ENCODE measurements at regions not wholly inside any gene's neighbourhood (a gene's known extent, or its start where the extent isn't known, plus 50 kb on each side); places are given as distances from the start of the nearest gene placed in this dataset.

DNA sequence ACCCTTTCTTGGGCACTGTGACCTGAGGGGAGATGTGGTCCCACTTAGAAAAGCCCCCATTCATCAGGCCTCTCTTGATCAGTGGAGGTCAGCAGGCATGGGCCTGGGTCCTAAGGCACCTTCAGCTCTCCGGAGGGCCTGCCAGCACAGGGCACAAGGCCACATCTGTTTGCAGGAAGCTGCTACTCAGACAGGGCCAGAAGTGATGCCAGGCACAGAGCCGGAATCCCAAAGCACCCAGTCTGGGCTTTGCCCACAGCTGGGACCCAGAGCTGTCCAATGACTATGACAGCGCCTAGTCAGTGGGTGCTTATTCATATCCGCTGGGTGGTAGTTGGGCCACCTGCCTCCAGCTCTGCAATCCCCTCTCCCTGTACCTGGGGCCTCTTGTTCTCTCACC is 63.2 kb upstream of the ELN start:
- DNase-seq (ENCODE audit: extremely low spot score) = no peak
- H3K36me3 ChIP-seq = no peaks in the 10 kb centered on the region
- peaks cover 0 to 15% (median 13%) of the 10 kb centered on the region in 4 donors for H3K4me1 ChIP-seq
- no peak overlapping the region for H3K27ac ChIP-seq (replicated peaks in 1 of 4)
- 100% methylated on average over 3 of the region's 4 CpGs for WGBS
- intact Hi-C loops (cut with DNase I) = no loop called here
- H3K4me3 ChIP-seq = no peak overlapping the region
- peaks cover 0 to 24% (median 20%) of the 10 kb centered on the region in 4 donors for H3K9me3 ChIP-seq
- no peak for TF ChIP-seq POLR2A (IDR thresholded peaks at IDR 0.05; ENCODE audit: low read depth)
- no peak for TF ChIP-seq POLR2AphosphoS5 (IDR thresholded peaks at IDR 0.05)
- TF ChIP-seq, protein P1, sequence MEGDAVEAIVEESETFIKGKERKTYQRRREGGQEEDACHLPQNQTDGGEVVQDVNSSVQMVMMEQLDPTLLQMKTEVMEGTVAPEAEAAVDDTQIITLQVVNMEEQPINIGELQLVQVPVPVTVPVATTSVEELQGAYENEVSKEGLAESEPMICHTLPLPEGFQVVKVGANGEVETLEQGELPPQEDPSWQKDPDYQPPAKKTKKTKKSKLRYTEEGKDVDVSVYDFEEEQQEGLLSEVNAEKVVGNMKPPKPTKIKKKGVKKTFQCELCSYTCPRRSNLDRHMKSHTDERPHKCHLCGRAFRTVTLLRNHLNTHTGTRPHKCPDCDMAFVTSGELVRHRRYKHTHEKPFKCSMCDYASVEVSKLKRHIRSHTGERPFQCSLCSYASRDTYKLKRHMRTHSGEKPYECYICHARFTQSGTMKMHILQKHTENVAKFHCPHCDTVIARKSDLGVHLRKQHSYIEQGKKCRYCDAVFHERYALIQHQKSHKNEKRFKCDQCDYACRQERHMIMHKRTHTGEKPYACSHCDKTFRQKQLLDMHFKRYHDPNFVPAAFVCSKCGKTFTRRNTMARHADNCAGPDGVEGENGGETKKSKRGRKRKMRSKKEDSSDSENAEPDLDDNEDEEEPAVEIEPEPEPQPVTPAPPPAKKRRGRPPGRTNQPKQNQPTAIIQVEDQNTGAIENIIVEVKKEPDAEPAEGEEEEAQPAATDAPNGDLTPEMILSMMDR (IDR thresholded peaks at IDR 0.05) = no peak
- TF ChIP-seq EP300 (IDR thresholded peaks at IDR 0.05) = no peak
- no peaks in the 10 kb centered on the region for H3K27me3 ChIP-seq

DNA sequence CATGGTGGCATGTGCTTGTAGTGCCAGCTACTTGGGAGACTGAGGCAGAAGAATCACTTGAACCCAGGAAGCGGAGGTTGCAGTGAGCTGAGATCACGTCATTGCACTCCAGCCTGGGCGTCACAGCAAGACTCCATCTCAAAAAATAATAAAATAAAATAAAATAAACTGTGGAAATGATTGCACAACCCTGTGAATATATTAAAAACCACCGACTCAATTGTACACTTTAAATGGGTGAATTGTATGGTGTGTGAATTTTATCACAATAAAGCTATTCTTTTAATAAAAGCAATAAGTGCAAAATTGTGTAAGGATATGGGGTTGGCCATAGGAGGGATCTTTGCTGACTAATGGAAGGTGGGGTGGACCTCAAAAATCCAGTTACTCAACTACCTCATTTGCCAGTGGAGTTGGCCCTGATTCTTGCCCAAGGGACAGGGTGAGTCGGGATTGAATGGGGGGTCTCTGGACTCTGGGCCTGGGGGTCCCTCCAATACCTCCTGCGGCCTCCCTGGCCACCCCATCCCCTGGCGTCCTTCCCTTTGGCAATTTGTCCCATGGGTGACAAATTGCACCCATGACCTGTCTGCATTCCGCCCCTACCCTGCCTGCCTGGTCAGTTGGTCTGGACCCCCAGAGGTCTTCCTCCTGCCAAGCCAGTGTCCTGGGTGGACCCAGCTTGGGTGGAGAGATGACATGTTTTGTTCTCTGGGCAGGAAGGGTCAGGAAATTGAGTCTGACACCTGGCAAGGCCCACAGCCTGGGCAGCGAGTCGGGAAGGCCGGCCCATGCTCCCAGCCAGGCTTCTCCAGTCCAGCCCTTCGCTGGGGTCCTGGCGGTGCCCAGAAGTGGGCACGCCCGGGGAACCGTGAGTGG is 61.7 kb upstream of the ELN start:
- DNase-seq (ENCODE audit: extremely low spot score) = no peak

DNA sequence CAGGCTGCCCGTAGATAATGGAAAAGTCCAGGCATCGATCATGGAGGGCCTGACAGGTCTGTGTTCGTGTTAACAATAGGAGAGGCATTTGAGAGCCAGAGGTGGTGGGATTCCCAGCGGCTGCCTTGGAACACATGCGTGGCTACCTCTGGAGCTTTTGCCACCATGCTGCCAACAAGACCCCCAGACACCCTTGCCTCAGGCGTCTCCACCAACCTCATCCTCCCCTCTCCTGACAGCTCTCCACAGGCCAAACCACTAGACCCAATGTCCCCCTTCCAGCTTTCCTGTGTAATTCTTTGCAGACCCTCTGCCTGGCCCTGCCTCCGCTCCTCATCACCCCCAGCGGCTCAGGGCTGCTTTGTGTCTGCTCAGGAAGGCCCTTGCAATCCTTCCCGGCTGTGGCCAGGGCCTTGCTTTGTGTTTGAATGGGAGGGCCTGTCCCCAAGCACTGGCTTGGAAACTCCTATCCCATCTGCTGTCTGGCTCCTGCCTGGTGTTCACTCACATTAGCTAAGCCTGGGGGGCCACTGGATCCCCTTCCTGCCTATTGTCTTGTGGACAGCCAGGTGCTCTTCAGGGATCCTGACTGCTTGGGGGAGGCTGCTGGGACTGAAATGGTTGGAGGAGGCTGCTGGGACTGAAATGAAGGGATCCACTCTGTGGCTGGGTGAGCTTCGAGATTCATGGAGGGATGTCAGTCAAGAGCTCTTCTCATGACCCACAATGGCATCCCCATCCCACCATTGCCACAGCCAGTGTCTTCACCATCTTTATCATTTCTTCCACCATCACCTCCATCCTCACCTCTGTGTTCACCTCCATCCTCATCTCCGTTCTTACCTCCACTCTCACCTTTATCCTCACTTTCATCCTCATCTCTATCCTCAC is 60.8 kb upstream of the ELN start:
- WGBS = 89% methylated on average over 11 of the region's 11 CpGs
- Histone ChIP-seq H3K36me3 (no peaks in the 10 kb centered on the region), H3K4me1 (peaks cover 0 to 15% (median 14%) of the 10 kb centered on the region in 4 donors), H3K4me3 (no peak overlapping the region), H3K9me3 (peaks cover 0 to 24% (median 20%) of the 10 kb centered on the region in 4 donors), H3K27me3 (no peaks in the 10 kb centered on the region), H3K27ac (replicated peaks in 1 of 4) (no peak overlapping the region)
- DNase-seq (ENCODE audit: extremely low spot score) = no peak
- no peak for TF ChIP-seq POLR2AphosphoS5 (IDR thresholded peaks at IDR 0.05)
- no peak for TF ChIP-seq POLR2A (IDR thresholded peaks at IDR 0.05; ENCODE audit: low read depth)
- TF ChIP-seq, protein P1 (IDR thresholded peaks at IDR 0.05) = no peak
- no peak for TF ChIP-seq EP300 (IDR thresholded peaks at IDR 0.05)
- intact Hi-C loops (cut with DNase I) = no loop called here

More for the DNA sequence above, 61.7 kb upstream of the ELN start:
- 90% methylated on average over 15 of the region's 16 CpGs for WGBS
- Histone ChIP-seq H3K9me3 (peaks cover 0 to 24% (median 20%) of the 10 kb centered on the region in 4 donors), H3K36me3 (no peaks in the 10 kb centered on the region), H3K4me1 (peaks cover 0 to 15% (median 12%) of the 10 kb centered on the region in 4 donors), H3K27me3 (no peaks in the 10 kb centered on the region), H3K4me3 (no peak overlapping the region), H3K27ac (replicated peaks in 1 of 4) (no peak overlapping the region)
- TF ChIP-seq, protein P1 (IDR thresholded peaks at IDR 0.05) = no peak
- TF ChIP-seq EP300 (IDR thresholded peaks at IDR 0.05) (no peak), POLR2A (IDR thresholded peaks at IDR 0.05; ENCODE audit: low read depth) (no peak), POLR2AphosphoS5 (IDR thresholded peaks at IDR 0.05) (no peak)
- intact Hi-C loops (cut with DNase I) = no loop called here

DNA sequence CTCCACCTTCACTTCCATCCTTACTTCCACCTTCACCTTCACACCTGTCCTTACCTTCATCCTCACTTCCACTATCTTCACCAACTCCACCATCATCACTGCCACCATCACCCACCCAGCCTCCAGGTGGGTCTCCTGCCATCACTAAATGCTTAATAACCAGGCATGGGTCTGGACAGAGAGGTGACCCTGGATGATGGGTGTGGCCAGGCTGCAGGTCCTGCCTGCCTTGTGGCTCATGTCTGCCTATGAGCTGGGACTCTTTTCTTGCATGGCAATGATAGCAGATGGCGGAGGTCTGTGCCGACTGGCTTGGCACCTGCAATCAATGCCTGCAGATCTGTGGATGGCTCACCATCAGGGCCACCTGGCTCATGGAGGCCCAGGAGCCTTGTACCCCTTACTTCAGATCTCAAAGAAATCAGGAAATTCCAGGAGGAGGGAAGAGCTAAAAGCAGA is 60.1 kb upstream of the ELN start:
- Histone ChIP-seq H3K27ac (replicated peaks in 1 of 4) (peak overlapping the region in 1 of 4 donors; percentile 43), H3K4me3 (no peak overlapping the region), H3K4me1 (peaks cover 0 to 16% (median 14%) of the 10 kb centered on the region in 4 donors), H3K9me3 (peaks cover 0 to 21% (median 15%) of the 10 kb centered on the region in 4 donors), H3K36me3 (no peaks in the 10 kb centered on the region), H3K27me3 (no peaks in the 10 kb centered on the region)
- TF ChIP-seq, protein P1 (IDR thresholded peaks at IDR 0.05) = no peak
- TF ChIP-seq POLR2AphosphoS5 (IDR thresholded peaks at IDR 0.05) (no peak), EP300 (IDR thresholded peaks at IDR 0.05) (no peak), POLR2A (IDR thresholded peaks at IDR 0.05; ENCODE audit: low read depth) (no peak)
- intact Hi-C loops (cut with DNase I) = no loop called here
- no peak for DNase-seq (ENCODE audit: extremely low spot score)
- WGBS = 100% methylated on average over 2 of the region's 2 CpGs
